ENCODE measurements at regions not wholly inside any gene's neighbourhood (a gene's known extent, or its start where the extent isn't known, plus 50 kb on each side); places are given as distances from the start of the nearest gene placed in this dataset.
"Not testable (repeated sequence)": the region's sequence is repeated elsewhere in the genome, so short reads cannot be mapped to it uniquely, and the experiment has no call there.

- Histone ChIP-seq H3K4me3 (ENCODE audit: control extremely low read depth in 1 of 5, extremely low read depth in 1 of 5, insufficient read depth in 1 of 5, low read depth in 2 of 5, low read length in 4 of 5) (no peak overlapping the region), H4K20me1 (ENCODE audit: control insufficient read depth, insufficient read depth, low read length, poor library complexity, severe bottlenecking) (no peaks in the 10 kb centered on the region), H3K9ac (ENCODE audit: low read length) (no peak overlapping the region), H3K9me3 (ENCODE audit: control extremely low read depth in 1 of 3, control insufficient read depth in 2 of 3, insufficient read depth in 1 of 3, low read length in 2 of 3) (no peaks in the 10 kb centered on the region), H3K4me1 (ENCODE audit: control insufficient read depth in 2 of 2, insufficient read depth in 2 of 2, low read length in 2 of 2) (no peaks in the 10 kb centered on the region), H3K4me2 (replicated peaks; ENCODE audit: low read depth, low read length, poor library complexity, severe bottlenecking) (no peak overlapping the region), H3K36me3 (replicated peaks in 1 of 2; ENCODE audit: control extremely low read depth in 1 of 2, control insufficient read depth in 1 of 2, extremely low read depth in 1 of 2, insufficient read depth in 2 of 2, low read length in 1 of 2) (no peaks in the 10 kb centered on the region), H3K27me3 (replicated peaks in 1 of 4; ENCODE audit: control extremely low read depth in 1 of 4, control insufficient read depth in 3 of 4, insufficient read depth in 4 of 4, low read length in 3 of 4) (no peaks in the 10 kb centered on the region), H3K27ac (ENCODE audit: low read length in 2 of 2) (no peak overlapping the region), H3K79me2 (ENCODE audit: control insufficient read depth, insufficient read depth, low read length) (no peaks in the 10 kb centered on the region), H2AFZ (ENCODE audit: insufficient read depth, low read depth, low read length, poor library complexity, severe bottlenecking) (no peak overlapping the region)
- ATAC-seq (ENCODE audit: low read depth) (no peak), DNase-seq (no peak)
- CTCF ChIA-PET, result no interaction called here
- H3K27ac Mint-ChIP-seq, result no peak overlapping the region
- H3K4me1 Mint-ChIP-seq, result no peaks in the 10 kb centered on the region
- no peak for TF ChIP-seq EZH2 (IDR thresholded peaks at IDR 0.05; ENCODE audit: borderline replicate concordance, insufficient read depth, low read depth, low read length, poor library complexity, severe bottlenecking)
- no peak for TF ChIP-seq CTCF (IDR thresholded peaks at IDR 0.05)
- no peaks in the 10 kb centered on the region for H3K27me3 Mint-ChIP-seq
- POLR2A ChIA-PET, result no interaction called here
- H3K4me3 Mint-ChIP-seq, result no peak overlapping the region
- intact Hi-C loops (cut with micrococcal nuclease), result no loop called here
- WGBS (ENCODE audit: insufficient coverage), result no CpG with 5 or more reads among the region's 3 CpGs
- peaks cover 3% of the 10 kb centered on the region for H3K9me3 Mint-ChIP-seq (ENCODE audit: insufficient read depth)
Measured at GRCh38 chr11:28900427-28900826, 792.2 kb downstream of the METTL15 start.

DNA sequence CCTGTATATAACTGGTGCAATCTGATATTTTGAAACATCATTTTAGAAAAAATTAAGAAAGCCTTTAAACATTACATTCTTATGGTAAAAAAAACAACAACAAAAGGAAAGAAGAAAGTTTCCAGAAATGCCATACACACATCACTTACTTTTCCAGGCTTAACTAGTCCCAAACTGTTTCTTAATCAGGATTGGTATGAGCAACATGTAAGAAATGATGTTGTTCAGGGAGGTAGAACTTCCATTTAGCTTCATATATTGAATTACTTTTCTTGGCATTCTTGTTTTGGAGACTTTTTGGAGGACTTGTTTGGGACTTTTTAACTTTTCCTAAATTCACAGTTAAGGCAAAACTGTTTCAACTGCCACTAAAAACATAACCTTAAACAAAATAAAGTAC, 791.5 kb downstream of the METTL15 start:
- Histone ChIP-seq H3K4me1 (ENCODE audit: control insufficient read depth in 2 of 2, insufficient read depth in 2 of 2, low read length in 2 of 2) (no peaks in the 10 kb centered on the region), H4K20me1 (ENCODE audit: control insufficient read depth, insufficient read depth, low read length, poor library complexity, severe bottlenecking) (no peaks in the 10 kb centered on the region), H3K9ac (ENCODE audit: low read length) (no peak overlapping the region), H3K27ac (ENCODE audit: low read length in 2 of 2) (no peak overlapping the region), H3K79me2 (ENCODE audit: control insufficient read depth, insufficient read depth, low read length) (no peaks in the 10 kb centered on the region), H3K4me2 (replicated peaks; ENCODE audit: low read depth, low read length, poor library complexity, severe bottlenecking) (no peak overlapping the region), H3K9me3 (ENCODE audit: control extremely low read depth in 1 of 3, control insufficient read depth in 2 of 3, insufficient read depth in 1 of 3, low read length in 2 of 3) (no peaks in the 10 kb centered on the region), H3K27me3 (replicated peaks in 1 of 4; ENCODE audit: control extremely low read depth in 1 of 4, control insufficient read depth in 3 of 4, insufficient read depth in 4 of 4, low read length in 3 of 4) (no peaks in the 10 kb centered on the region), H2AFZ (ENCODE audit: insufficient read depth, low read depth, low read length, poor library complexity, severe bottlenecking) (no peak overlapping the region), H3K36me3 (replicated peaks in 1 of 2; ENCODE audit: control extremely low read depth in 1 of 2, control insufficient read depth in 1 of 2, extremely low read depth in 1 of 2, insufficient read depth in 2 of 2, low read length in 1 of 2) (no peaks in the 10 kb centered on the region), H3K4me3 (ENCODE audit: control extremely low read depth in 1 of 5, extremely low read depth in 1 of 5, insufficient read depth in 1 of 5, low read depth in 2 of 5, low read length in 4 of 5) (no peak overlapping the region)
- intact Hi-C loops (cut with micrococcal nuclease), result no loop called here
- ChIA-PET CTCF (no interaction called here), POLR2A (no interaction called here)
- H3K27me3 Mint-ChIP-seq, result no peaks in the 10 kb centered on the region
- ATAC-seq (ENCODE audit: low read depth) (no peak), DNase-seq (no peak)
- peaks cover 3% of the 10 kb centered on the region for H3K9me3 Mint-ChIP-seq (ENCODE audit: insufficient read depth)
- no peak overlapping the region for H3K4me3 Mint-ChIP-seq
- TF ChIP-seq CTCF (IDR thresholded peaks at IDR 0.05) (no peak), EZH2 (IDR thresholded peaks at IDR 0.05; ENCODE audit: borderline replicate concordance, insufficient read depth, low read depth, low read length, poor library complexity, severe bottlenecking) (no peak)
- H3K4me1 Mint-ChIP-seq, result no peaks in the 10 kb centered on the region
- no peak overlapping the region for H3K27ac Mint-ChIP-seq

- H2AFZ ChIP-seq (ENCODE audit: insufficient read depth, low read depth, low read length, poor library complexity, severe bottlenecking); H4K20me1 ChIP-seq (ENCODE audit: control insufficient read depth, insufficient read depth, low read length, poor library complexity, severe bottlenecking); H3K4me1 Mint-ChIP-seq; H3K36me3 ChIP-seq (replicated peaks in 1 of 2; ENCODE audit: control extremely low read depth in 1 of 2, control insufficient read depth in 1 of 2, extremely low read depth in 1 of 2, insufficient read depth in 2 of 2, low read length in 1 of 2); H3K27me3 Mint-ChIP-seq; POLR2A ChIA-PET; H3K4me3 Mint-ChIP-seq; H3K4me3 ChIP-seq (ENCODE audit: control extremely low read depth in 1 of 5, extremely low read depth in 1 of 5, insufficient read depth in 1 of 5, low read depth in 2 of 5, low read length in 4 of 5); H3K9ac ChIP-seq (ENCODE audit: low read length); intact Hi-C loops (cut with micrococcal nuclease); H3K4me2 ChIP-seq (replicated peaks; ENCODE audit: low read depth, low read length, poor library complexity, severe bottlenecking); H3K79me2 ChIP-seq (ENCODE audit: control insufficient read depth, insufficient read depth, low read length); H3K27ac Mint-ChIP-seq; H3K9me3 ChIP-seq (ENCODE audit: control extremely low read depth in 1 of 3, control insufficient read depth in 2 of 3, insufficient read depth in 1 of 3, low read length in 2 of 3); DNase-seq; H3K4me1 ChIP-seq (ENCODE audit: control insufficient read depth in 2 of 2, insufficient read depth in 2 of 2, low read length in 2 of 2); H3K27me3 ChIP-seq (replicated peaks in 1 of 4; ENCODE audit: control extremely low read depth in 1 of 4, control insufficient read depth in 3 of 4, insufficient read depth in 4 of 4, low read length in 3 of 4); H3K9me3 Mint-ChIP-seq (ENCODE audit: insufficient read depth); H3K27ac ChIP-seq (ENCODE audit: low read length in 2 of 2); ATAC-seq (ENCODE audit: low read depth); CTCF ChIA-PET: not testable (repeated sequence)
- 87% methylated on average over 11 of the region's 26 CpGs for WGBS (ENCODE audit: insufficient coverage)
Measured at GRCh38 chr11:28890601-28891040, 782.4 kb downstream of the METTL15 start.

Measured in B cell (primary cell).